ENCODE measurements at regions not wholly inside any gene's neighbourhood (a gene's known extent, or its start where the extent isn't known, plus 50 kb on each side); places are given as distances from the start of the nearest gene placed in this dataset.
"Not testable (repeated sequence)": the region's sequence is repeated elsewhere in the genome, so short reads cannot be mapped to it uniquely, and the experiment has no call there.

DNA sequence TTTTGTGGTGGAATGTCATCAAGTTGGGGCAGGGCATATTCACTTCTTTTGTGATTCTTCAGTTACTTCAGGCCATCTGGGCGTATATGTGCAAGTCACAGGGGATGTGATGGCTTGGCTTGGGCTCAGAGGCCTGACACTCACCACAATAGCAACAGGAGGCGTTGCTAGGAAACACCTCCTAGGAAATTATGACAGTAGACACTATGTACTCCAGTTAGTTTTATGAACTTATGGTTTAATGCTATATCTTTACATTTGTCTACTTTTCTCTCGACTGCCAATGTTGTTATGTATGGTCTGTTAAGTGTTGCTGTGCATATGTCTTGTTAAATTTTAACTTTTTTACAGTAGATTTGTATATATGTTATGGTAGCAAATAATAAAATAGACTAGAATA lies 788.7 kb upstream of the GOT2 start:
- no peak overlapping the region for H3K4me2 ChIP-seq (ENCODE audit: insufficient read depth, low read length)
- TF ChIP-seq, protein P1, sequence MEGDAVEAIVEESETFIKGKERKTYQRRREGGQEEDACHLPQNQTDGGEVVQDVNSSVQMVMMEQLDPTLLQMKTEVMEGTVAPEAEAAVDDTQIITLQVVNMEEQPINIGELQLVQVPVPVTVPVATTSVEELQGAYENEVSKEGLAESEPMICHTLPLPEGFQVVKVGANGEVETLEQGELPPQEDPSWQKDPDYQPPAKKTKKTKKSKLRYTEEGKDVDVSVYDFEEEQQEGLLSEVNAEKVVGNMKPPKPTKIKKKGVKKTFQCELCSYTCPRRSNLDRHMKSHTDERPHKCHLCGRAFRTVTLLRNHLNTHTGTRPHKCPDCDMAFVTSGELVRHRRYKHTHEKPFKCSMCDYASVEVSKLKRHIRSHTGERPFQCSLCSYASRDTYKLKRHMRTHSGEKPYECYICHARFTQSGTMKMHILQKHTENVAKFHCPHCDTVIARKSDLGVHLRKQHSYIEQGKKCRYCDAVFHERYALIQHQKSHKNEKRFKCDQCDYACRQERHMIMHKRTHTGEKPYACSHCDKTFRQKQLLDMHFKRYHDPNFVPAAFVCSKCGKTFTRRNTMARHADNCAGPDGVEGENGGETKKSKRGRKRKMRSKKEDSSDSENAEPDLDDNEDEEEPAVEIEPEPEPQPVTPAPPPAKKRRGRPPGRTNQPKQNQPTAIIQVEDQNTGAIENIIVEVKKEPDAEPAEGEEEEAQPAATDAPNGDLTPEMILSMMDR (IDR thresholded peaks at IDR 0.05; ENCODE audit: extremely low read depth, low read depth, low read length) = no peak
- no peaks in the 10 kb centered on the region for H3K36me3 ChIP-seq (ENCODE audit: insufficient read depth, low read length)
- H3K9me3 ChIP-seq (ENCODE audit: low read depth, low read length) = no peaks in the 10 kb centered on the region
- H4K20me1 ChIP-seq (ENCODE audit: insufficient read depth, low read length) = no peaks in the 10 kb centered on the region
- H3K27ac ChIP-seq (ENCODE audit: low read depth, low read length) = no peak overlapping the region
- no peak for DNase-seq (ENCODE audit: insufficient read length, low spot score, missing footprints)
- no peaks in the 10 kb centered on the region for H3K79me2 ChIP-seq (ENCODE audit: insufficient read depth, low read length)
- H3K27me3 ChIP-seq (ENCODE audit: insufficient read depth, low read length) = no peaks in the 10 kb centered on the region
- H3K4me3 ChIP-seq (ENCODE audit: insufficient read depth, low read length) = no peak overlapping the region
- no peak overlapping the region for H2AFZ ChIP-seq (ENCODE audit: low read length)
- peaks cover 9% of the 10 kb centered on the region for H3K4me1 ChIP-seq (ENCODE audit: insufficient read depth, low read length)

DNA sequence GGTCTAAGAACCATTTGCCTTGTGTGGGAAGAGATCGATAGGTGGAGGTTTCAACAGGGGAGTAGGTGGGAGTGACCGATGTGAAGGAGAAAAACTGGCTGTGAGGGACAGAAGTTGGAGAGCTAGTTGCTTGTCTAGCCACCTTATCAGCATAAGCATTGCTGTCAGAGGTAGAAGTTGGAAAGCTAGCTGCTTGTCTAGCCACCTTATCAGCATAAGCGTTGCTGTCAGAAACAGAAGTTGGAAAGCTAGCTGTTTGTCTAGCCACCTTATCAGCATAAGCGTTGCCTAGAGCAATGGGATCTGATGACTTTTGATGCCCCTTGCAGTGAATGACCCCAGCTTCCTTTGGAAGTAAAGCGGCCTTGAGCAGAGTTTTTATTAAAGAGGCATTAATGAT lies 784.6 kb upstream of the GOT2 start:
- not testable (repeated sequence) for DNase-seq (ENCODE audit: insufficient read length, low spot score, missing footprints); H3K9me3 ChIP-seq (ENCODE audit: low read depth, low read length); H3K4me3 ChIP-seq (ENCODE audit: insufficient read depth, low read length); H2AFZ ChIP-seq (ENCODE audit: low read length); H3K4me2 ChIP-seq (ENCODE audit: insufficient read depth, low read length); H3K4me1 ChIP-seq (ENCODE audit: insufficient read depth, low read length); H3K27ac ChIP-seq (ENCODE audit: low read depth, low read length); H3K36me3 ChIP-seq (ENCODE audit: insufficient read depth, low read length); H4K20me1 ChIP-seq (ENCODE audit: insufficient read depth, low read length); H3K79me2 ChIP-seq (ENCODE audit: insufficient read depth, low read length); H3K27me3 ChIP-seq (ENCODE audit: insufficient read depth, low read length)

DNA sequence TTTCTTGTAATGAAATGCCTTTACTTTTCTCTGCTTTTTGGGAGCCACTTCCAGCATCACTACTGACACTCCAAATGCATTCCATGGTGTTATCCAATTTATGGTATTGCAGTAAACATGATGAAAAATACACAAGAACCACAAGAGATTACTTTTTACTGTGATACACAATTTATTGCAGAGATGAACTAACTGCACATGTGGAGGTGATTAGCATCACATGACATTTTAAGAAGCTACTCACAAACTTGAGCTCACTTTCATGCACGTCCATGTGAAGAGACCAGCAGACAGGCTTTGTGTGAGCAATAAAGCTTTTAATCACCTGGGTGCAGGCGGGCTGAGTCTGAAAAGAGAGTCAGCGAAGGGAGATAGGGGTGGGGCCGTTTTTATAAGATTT lies 780.5 kb upstream of the GOT2 start:
- no peak for DNase-seq (ENCODE audit: insufficient read length, low spot score, missing footprints)
- Histone ChIP-seq H3K9me3 (ENCODE audit: low read depth, low read length) (no peaks in the 10 kb centered on the region), H3K4me3 (ENCODE audit: insufficient read depth, low read length) (no peak overlapping the region), H4K20me1 (ENCODE audit: insufficient read depth, low read length) (no peaks in the 10 kb centered on the region), H3K27me3 (ENCODE audit: insufficient read depth, low read length) (no peaks in the 10 kb centered on the region), H3K4me1 (ENCODE audit: insufficient read depth, low read length) (no peaks in the 10 kb centered on the region), H3K36me3 (ENCODE audit: insufficient read depth, low read length) (no peaks in the 10 kb centered on the region), H3K4me2 (ENCODE audit: insufficient read depth, low read length) (no peak overlapping the region), H3K79me2 (ENCODE audit: insufficient read depth, low read length) (no peaks in the 10 kb centered on the region), H2AFZ (ENCODE audit: low read length) (no peak overlapping the region), H3K27ac (ENCODE audit: low read depth, low read length) (no peak overlapping the region)
- TF ChIP-seq, protein P1 (IDR thresholded peaks at IDR 0.05; ENCODE audit: extremely low read depth, low read depth, low read length) = no peak

- no peak overlapping the region for H2AFZ ChIP-seq (ENCODE audit: low read length)
- H3K9me3 ChIP-seq (ENCODE audit: low read depth, low read length) = no peaks in the 10 kb centered on the region
- no peak for DNase-seq (ENCODE audit: insufficient read length, low spot score, missing footprints)
- H3K4me1 ChIP-seq (ENCODE audit: insufficient read depth, low read length) = no peaks in the 10 kb centered on the region
- no peak overlapping the region for H3K27ac ChIP-seq (ENCODE audit: low read depth, low read length)
- no peak overlapping the region for H3K4me2 ChIP-seq (ENCODE audit: insufficient read depth, low read length)
- H3K27me3 ChIP-seq (ENCODE audit: insufficient read depth, low read length) = no peaks in the 10 kb centered on the region
- H3K4me3 ChIP-seq (ENCODE audit: insufficient read depth, low read length) = no peak overlapping the region
- H4K20me1 ChIP-seq (ENCODE audit: insufficient read depth, low read length) = no peaks in the 10 kb centered on the region
- H3K36me3 ChIP-seq (ENCODE audit: insufficient read depth, low read length) = no peaks in the 10 kb centered on the region
- TF ChIP-seq, protein P1 (IDR thresholded peaks at IDR 0.05; ENCODE audit: extremely low read depth, low read depth, low read length) = no peak
- no peaks in the 10 kb centered on the region for H3K79me2 ChIP-seq (ENCODE audit: insufficient read depth, low read length)
These were observed 775.9 kb upstream of the GOT2 start for GRCh38 chr16:59510008-59510424.
